ENCODE measurements at regions not wholly inside any gene's neighbourhood (a gene's known extent, or its start where the extent isn't known, plus 50 kb on each side); places are given as distances from the start of the nearest gene placed in this dataset.

DNA sequence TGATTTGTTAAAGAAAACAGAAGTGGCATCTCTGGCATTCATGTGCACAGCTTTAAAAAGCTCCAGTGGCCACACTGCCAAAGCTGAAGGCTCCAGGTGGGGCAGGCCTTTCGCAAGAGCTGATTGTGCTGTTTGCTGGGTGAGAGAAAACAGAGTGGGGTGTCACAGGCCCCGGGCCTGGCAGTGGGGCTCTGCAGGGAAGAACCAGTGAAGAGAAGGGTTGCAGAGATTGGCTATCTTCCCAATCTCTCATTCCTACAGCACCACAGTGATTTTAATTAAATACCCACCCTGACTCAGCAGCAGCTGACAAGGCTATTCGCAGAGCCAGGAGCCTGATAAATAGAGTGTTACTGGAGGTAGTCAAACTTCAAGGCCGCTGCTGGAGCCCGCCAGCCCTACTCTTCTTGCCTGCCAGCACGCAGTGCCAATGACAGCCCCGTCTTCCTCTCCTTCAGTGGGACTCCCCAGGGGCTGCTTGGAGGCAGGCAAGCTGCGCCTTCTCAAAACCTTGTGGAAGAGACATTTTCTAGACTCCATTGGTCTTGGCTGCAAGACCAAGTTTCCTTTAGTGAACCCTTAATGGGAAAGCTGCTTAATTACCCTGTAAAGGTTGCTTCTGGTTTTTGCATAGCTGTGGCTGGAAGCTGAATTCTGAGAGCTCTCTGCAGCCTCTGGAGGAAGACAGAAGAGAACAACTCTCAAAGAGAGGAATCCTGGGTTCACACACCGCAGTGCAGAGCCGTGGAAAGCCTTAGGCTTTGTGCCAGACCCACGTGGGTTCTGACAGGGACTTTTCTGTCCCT, 225.8 kb upstream of the SLCO3A1 start:
- TF ChIP-seq RAD21 (conservative IDR thresholded peaks at IDR 0.05) (no peak), EZH2 (IDR thresholded peaks at IDR 0.05; ENCODE audit: borderline replicate concordance, insufficient read depth, low read length, poor library complexity, severe bottlenecking) (no peak)
- TF ChIP-seq, protein P1, sequence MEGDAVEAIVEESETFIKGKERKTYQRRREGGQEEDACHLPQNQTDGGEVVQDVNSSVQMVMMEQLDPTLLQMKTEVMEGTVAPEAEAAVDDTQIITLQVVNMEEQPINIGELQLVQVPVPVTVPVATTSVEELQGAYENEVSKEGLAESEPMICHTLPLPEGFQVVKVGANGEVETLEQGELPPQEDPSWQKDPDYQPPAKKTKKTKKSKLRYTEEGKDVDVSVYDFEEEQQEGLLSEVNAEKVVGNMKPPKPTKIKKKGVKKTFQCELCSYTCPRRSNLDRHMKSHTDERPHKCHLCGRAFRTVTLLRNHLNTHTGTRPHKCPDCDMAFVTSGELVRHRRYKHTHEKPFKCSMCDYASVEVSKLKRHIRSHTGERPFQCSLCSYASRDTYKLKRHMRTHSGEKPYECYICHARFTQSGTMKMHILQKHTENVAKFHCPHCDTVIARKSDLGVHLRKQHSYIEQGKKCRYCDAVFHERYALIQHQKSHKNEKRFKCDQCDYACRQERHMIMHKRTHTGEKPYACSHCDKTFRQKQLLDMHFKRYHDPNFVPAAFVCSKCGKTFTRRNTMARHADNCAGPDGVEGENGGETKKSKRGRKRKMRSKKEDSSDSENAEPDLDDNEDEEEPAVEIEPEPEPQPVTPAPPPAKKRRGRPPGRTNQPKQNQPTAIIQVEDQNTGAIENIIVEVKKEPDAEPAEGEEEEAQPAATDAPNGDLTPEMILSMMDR (IDR thresholded peaks at IDR 0.05; ENCODE audit: poor library complexity, severe bottlenecking), result no peak
